ENCODE measurements at regions not wholly inside any gene's neighbourhood (a gene's known extent, or its start where the extent isn't known, plus 50 kb on each side); places are given as distances from the start of the nearest gene placed in this dataset.

DNA sequence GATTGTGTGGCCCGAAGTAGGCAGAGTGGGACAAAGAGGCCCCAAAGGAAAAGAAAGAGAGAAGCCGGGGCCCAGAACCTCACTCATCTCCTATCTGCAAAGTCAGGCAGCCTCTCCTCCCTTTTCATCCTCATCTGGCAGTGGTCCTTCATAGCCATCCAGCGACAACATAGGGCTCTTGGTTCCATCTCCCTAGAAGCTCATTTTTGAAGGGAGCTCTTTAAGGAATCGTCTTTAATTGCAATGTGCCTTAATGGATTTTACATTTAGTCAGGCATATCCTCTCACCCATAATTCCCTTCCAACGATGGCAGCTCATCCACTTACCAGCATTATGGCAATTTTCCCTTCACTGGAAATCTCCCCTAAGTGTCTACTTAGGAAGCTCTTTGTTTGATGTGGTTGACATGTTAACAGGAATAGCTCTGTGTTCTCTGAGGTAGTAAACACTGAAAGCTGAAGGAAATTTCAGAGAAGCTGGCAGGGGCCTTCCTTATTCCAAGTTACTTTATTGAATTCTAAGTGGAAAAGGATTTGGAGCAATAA lies 780.6 kb downstream of the TSN start:
- no peak for TF ChIP-seq CTCF (IDR thresholded peaks at IDR 0.05)
- TF ChIP-seq POLR2AphosphoS5 (IDR thresholded peaks at IDR 0.05) = no peak
- no peak for TF ChIP-seq POLR2A (IDR thresholded peaks at IDR 0.05)
- no peak for TF ChIP-seq EP300 (IDR thresholded peaks at IDR 0.05)

All from gastroesophageal sphincter (tissue), 3 donors.